Endodermal cell (in vitro differentiated cells): ENCODE measurements at regions not wholly inside any gene's neighbourhood (a gene's known extent, or its start where the extent isn't known, plus 50 kb on each side); places are given as distances from the start of the nearest gene placed in this dataset.
A peak's percentile ranks its signal among the peaks of the same experiment; 100 is the strongest.

Experiments used
- DNase-seq: peaks from one replicate; pipeline ENCODE4 v3.0.0-alpha.2; 2017
- H3K27ac ChIP-seq: 2 replicates; pipeline ENCODE4 v1.5.1; 2013; ENCODE audit warnings: mild to moderate bottlenecking, low read depth, low read length, moderate library complexity
- H3K27me3 ChIP-seq: 2 replicates; pipeline ENCODE4 v1.6.1; 2013; ENCODE audit warnings: mild to moderate bottlenecking, low read length, moderate library complexity; ENCODE audit not compliant: insufficient read depth, control insufficient read depth, poor library complexity, severe bottlenecking
- H3K36me3 ChIP-seq: 2 replicates; pipeline ENCODE4 v1.7.0; 2013; ENCODE audit warnings: mild to moderate bottlenecking, low read length, moderate library complexity; ENCODE audit not compliant: control insufficient read depth, insufficient read depth
- H3K4me1 ChIP-seq: one replicate; pipeline ENCODE4 v1.7.0; 2013; ENCODE audit warnings: low read length; ENCODE audit not compliant: control insufficient read depth, insufficient read depth
- H3K4me3 ChIP-seq: 2 replicates; pipeline ENCODE4 v1.5.1; 2013; ENCODE audit warnings: mild to moderate bottlenecking, low read length, moderate library complexity
- H3K9ac ChIP-seq: 2 replicates; pipeline ENCODE4 v1.6.1; 2013; ENCODE audit warnings: mild to moderate bottlenecking, low read length, moderate library complexity; ENCODE audit not compliant: poor library complexity, severe bottlenecking; ENCODE audit errors: extremely low read depth
- H3K9me3 ChIP-seq: 2 replicates; pipeline ENCODE4 v1.6.1; 2013; ENCODE audit warnings: mild to moderate bottlenecking, low read length, moderate library complexity; ENCODE audit not compliant: control insufficient read depth
- H3K27ac Mint-ChIP-seq: 2 replicates; pipeline ENCODE4 v1.8.0; 2020; ENCODE audit warnings: mixed read lengths
- H3K27me3 Mint-ChIP-seq: 2 replicates; pipeline ENCODE4 v1.8.0; 2021; ENCODE audit warnings: mild to moderate bottlenecking, mixed read lengths; ENCODE audit not compliant: insufficient read depth
- H3K36me3 Mint-ChIP-seq: 2 replicates; pipeline ENCODE4 v1.8.0; 2020; ENCODE audit warnings: low read depth, mixed read lengths
- H3K4me1 Mint-ChIP-seq: 2 replicates; pipeline ENCODE4 v1.8.0; 2020; ENCODE audit warnings: mixed read lengths
- H3K4me3 Mint-ChIP-seq: 2 replicates; pipeline ENCODE4 v1.8.0; 2020; ENCODE audit warnings: mild to moderate bottlenecking, moderate library complexity, mixed read lengths
- H3K9me3 Mint-ChIP-seq: 2 replicates; pipeline ENCODE4 v1.8.0; 2020; ENCODE audit warnings: mild to moderate bottlenecking, mixed read lengths
- WGBS, 2 experiments: methylation state at CpG; one replicate each; pipeline versions ENCODE4 v1.1.5 to v1.1.7; 2013; ENCODE audit warnings: missing lambda C conversion rate in 2 of 2, mixed read lengths in 1 of 2; ENCODE audit not compliant: insufficient coverage in 1 of 2, insufficient read length in 1 of 2; 5-methylcytosine and 5-hydroxymethylcytosine counted together
- TF ChIP-seq, protein P1 (sequence below): fragments of 200-600 bp; sonication (generic); conservative IDR thresholded peaks from 2 replicates; pipeline ENCODE4 v1.5.0; 2021; ENCODE audit warnings: antibody characterized with exemption, mild to moderate bottlenecking

DNA sequence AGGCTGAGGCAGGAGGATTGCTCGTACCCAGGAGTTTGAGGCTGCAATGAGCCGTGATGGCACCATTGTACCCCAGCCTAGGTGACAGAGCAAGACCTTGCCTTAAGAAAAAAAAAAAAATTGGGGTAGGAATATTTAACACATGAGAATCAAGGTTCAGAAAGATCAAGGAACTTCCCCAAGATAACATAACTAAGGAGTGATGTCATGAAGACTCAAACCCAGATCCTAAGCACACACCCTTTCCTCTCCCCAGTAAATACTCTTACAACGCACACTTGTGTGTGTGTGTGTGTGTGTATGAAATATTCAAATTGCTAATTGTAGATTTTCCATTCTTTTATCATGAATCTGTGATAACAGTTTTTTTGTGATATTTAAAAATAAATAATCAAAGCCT is 90.6 kb upstream of the NUDT4 start:
- Mint-ChIP-seq H3K4me3 (no peak overlapping the region), H3K27ac (no peak overlapping the region), H3K4me1 (peaks cover 6% of the 10 kb centered on the region), H3K36me3 (peaks cover 4% of the 10 kb centered on the region), H3K9me3 (peaks cover 30% of the 10 kb centered on the region), H3K27me3 (no peaks in the 10 kb centered on the region)
- TF ChIP-seq, protein P1, sequence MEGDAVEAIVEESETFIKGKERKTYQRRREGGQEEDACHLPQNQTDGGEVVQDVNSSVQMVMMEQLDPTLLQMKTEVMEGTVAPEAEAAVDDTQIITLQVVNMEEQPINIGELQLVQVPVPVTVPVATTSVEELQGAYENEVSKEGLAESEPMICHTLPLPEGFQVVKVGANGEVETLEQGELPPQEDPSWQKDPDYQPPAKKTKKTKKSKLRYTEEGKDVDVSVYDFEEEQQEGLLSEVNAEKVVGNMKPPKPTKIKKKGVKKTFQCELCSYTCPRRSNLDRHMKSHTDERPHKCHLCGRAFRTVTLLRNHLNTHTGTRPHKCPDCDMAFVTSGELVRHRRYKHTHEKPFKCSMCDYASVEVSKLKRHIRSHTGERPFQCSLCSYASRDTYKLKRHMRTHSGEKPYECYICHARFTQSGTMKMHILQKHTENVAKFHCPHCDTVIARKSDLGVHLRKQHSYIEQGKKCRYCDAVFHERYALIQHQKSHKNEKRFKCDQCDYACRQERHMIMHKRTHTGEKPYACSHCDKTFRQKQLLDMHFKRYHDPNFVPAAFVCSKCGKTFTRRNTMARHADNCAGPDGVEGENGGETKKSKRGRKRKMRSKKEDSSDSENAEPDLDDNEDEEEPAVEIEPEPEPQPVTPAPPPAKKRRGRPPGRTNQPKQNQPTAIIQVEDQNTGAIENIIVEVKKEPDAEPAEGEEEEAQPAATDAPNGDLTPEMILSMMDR = no peak
- Histone ChIP-seq H3K4me3 (no peak overlapping the region), H3K4me1 (no peaks in the 10 kb centered on the region), H3K27ac (no peak overlapping the region), H3K36me3 (no peaks in the 10 kb centered on the region), H3K9ac (no peak overlapping the region), H3K27me3 (no peaks in the 10 kb centered on the region), H3K9me3 (peaks cover 27% of the 10 kb centered on the region)
- peak; percentile 35 for DNase-seq
- WGBS, 2 experiments = 99 to 100% methylated on average over 1 to 2 of the region's 3 CpGs

DNA sequence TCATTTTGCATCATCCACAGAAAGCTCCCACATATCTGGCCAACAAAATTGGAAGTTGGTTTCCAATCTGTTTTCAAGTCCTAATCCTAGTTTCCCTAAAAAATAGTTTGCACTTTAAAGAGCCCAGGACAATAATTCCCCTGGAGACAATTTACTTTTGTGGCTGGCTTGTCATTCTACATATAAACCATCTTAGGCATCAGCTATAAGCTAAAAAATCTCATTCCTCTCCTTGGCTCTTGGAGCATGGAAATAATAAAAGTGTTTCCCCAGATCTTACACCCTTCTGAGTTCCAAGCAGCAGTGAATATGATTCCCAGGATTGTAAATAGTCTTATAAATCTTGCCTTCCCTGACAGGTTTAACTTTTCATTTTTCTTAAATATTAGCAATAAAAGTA is 89.1 kb upstream of the NUDT4 start:
- TF ChIP-seq, protein P1 = no peak
- H3K36me3 Mint-ChIP-seq = peaks cover 6% of the 10 kb centered on the region

DNA sequence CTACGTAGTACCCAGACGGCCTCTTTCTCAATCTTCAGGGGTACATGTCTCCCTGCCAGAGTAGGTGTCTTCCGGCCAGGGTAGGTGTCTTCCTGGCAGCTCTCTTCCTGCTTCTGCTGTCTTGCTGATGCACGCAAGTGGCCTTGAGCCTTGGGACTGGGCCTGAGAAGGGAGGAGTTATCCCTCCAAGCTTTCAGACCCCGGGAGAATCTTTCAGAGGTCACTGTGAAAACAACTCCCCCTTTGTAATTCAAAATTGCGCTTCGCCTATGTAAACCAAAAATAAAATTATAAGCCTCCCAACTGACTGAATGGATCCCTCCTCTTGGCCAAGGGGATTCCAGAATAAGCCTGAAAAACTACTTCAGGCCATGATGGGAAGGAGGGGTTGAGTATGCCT is 87.3 kb upstream of the NUDT4 start:
- H3K27me3 Mint-ChIP-seq = no peaks in the 10 kb centered on the region
- H3K4me3 Mint-ChIP-seq = no peak overlapping the region
- no peaks in the 10 kb centered on the region for H3K27me3 ChIP-seq
- H3K36me3 ChIP-seq = no peaks in the 10 kb centered on the region
- no peaks in the 10 kb centered on the region for H3K4me1 ChIP-seq
- no peak overlapping the region for H3K27ac ChIP-seq
- TF ChIP-seq, protein P1 = no peak
- H3K4me3 ChIP-seq = peak overlapping the region; percentile 45
- peaks cover 11% of the 10 kb centered on the region for H3K4me1 Mint-ChIP-seq
- H3K9ac ChIP-seq = no peak overlapping the region
- H3K9me3 ChIP-seq = peaks cover 17% of the 10 kb centered on the region
- DNase-seq = no peak
- H3K27ac Mint-ChIP-seq = no peak overlapping the region
- H3K9me3 Mint-ChIP-seq = peaks cover 26% of the 10 kb centered on the region
- WGBS, 2 experiments = 80% methylated on average over 7 of the region's 7 CpGs; no CpG with 5 or more reads in 1 of the 2 experiments
- peaks cover 6% of the 10 kb centered on the region for H3K36me3 Mint-ChIP-seq

More for the DNA sequence above, 89.1 kb upstream of the NUDT4 start:
- peaks cover 27% of the 10 kb centered on the region for H3K9me3 ChIP-seq
- H3K4me1 Mint-ChIP-seq = peaks cover 12% of the 10 kb centered on the region
- H3K4me1 ChIP-seq = no peaks in the 10 kb centered on the region
- H3K4me3 Mint-ChIP-seq = no peak overlapping the region
- H3K4me3 ChIP-seq = no peak overlapping the region
- no peak for DNase-seq
- peaks cover 33% of the 10 kb centered on the region for H3K9me3 Mint-ChIP-seq
- H3K27me3 ChIP-seq = no peaks in the 10 kb centered on the region
- H3K27me3 Mint-ChIP-seq = no peaks in the 10 kb centered on the region
- no peaks in the 10 kb centered on the region for H3K36me3 ChIP-seq
- no peak overlapping the region for H3K27ac Mint-ChIP-seq
- no peak overlapping the region for H3K27ac ChIP-seq
- no peak overlapping the region for H3K9ac ChIP-seq
